Fibroblast of upper back skin (primary cell): ENCODE measurements at regions not wholly inside any gene's neighbourhood (a gene's known extent, or its start where the extent isn't known, plus 50 kb on each side); places are given as distances from the start of the nearest gene placed in this dataset.
"Not testable (repeated sequence)": the region's sequence is repeated elsewhere in the genome, so short reads cannot be mapped to it uniquely, and the experiment has no call there.

Experiments used
- DNase-seq: peaks from one replicate; pipeline ENCODE4 v3.0.0-alpha.2; 2013

DNA sequence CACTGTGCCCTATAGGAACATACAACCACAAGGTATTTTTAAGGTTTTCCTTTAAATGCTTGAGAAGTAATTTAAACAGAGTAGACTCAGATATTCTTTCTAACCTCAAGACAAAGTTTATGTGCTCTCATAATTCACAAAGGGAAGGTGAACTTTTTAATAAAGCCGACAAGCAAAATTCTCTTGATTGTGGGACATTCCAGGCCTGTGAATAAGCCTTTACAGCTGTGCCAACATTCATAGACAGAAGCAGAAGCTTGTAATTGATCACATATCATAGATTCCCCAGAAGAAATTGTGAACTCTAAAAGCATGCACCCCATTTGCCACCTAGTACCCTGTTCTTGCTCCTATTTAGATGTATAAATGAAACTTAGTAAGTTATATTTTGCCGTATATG lies 1107.8 kb upstream of the SEMA6A start:
- peak; percentile 49 for DNase-seq

DNA sequence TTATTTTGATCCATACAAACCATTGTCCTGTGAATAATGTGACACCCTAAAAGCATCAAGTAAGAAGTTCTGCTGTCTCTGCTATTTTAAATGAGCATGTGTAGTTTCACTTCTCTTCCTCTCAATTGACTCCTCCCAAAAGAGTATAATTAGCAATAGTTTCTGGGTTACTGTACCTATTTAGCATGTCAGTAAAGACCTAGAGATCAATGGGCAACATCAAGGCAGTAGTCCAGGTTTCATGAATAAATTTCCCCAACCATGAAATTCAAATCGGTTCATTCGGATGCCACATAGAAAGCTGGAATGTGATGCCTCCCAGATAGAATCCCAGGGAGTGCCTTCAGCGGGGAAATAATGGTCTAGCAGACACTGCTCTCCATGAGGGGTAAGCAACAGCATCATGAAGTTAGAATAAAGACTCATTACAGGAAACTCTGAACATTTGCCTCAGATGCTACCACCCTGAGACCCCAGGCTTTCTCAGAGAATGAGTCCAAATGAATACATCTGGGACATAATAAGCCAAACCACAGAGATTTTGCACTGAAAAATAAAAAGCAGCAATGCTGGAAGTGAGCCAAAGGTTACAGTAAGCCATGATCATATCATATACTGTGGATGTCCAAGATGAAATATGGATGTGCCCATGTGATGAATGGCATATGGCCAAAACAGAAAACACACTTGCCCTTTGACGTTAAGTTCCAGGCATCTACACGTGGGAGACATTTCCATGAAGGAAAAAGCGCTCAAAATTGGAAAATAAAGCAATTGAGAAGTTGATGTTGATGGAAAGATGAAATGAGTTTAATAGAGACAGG lies 1107.0 kb upstream of the SEMA6A start:
- peak; percentile 27 for DNase-seq

DNA sequence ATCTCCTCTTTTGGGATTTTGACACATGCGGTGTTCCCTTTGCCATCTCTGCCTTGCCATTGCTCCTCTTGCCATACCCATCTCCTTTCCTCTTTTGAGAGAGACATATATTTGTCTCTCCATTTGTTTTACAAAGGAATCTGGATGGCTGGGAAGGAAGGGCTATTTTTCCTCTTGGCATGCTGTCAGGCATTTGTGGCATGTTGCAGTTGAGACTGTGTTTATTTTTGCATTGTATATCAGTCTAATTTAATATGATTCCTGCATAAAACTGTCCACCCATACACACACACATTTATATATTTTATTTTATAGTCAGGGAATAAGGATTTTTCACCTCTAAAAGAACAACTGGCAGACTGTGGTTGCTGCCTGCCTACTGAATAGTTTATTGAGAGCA lies 1105.8 kb upstream of the SEMA6A start:
- peak; percentile 15 for DNase-seq

DNA sequence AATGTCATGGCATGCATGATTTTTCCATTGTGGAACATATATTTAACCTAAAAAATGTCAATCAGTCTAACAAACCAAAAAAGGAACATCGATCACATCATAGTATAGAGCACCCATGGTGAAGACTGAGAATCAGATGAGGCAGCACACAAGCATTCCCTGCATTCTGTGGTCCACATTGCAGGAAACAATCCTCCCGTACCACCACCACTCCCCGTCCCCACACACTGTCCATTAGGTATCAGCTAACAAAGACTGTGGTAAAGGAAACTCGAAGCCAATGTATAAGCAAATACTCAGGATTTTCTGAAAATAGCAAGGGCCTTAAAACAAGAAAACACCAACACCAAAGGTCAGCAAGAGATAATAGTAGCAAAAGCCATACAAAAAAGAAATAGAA lies 1104.4 kb upstream of the SEMA6A start:
- peak; percentile 3 for DNase-seq

DNA sequence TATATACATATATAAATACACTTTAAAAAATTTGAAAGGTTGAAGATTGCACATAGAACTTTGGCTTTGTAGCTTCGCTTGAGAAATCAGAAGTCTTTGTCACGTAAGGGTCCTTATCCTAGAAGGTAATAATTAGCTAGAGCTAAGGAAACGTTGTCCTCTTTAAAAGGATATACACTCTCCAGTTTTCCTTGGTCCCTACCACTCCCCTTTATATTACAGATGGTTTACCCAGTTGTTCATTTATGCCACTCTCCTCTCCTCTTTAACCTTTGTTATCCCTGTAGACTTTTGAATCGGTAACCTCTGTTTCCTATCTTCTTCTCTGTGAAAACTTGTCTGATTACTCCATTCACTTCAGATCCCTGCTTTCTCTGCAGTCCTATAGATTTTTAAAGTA lies 1101.0 kb upstream of the SEMA6A start:
- no peak for DNase-seq

DNA sequence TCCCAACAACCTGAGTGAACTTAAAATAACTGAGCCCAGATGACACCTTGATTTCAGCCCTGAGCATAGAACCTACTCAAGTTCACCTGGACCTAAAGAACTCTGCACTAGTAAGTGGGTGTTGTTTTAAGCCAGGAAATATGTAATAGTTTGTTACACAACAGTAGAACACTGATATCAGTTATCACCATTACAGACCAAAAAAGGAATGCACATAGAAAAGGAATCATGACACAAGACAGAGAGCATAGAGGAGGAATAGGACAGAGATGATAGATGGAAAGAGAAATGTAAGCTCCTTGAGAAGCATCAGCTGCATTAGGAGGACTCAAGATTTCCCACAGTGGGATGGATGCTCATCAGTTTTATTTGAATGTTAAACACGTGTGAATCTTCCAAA lies 1096.9 kb upstream of the SEMA6A start:
- DNase-seq = no peak

DNA sequence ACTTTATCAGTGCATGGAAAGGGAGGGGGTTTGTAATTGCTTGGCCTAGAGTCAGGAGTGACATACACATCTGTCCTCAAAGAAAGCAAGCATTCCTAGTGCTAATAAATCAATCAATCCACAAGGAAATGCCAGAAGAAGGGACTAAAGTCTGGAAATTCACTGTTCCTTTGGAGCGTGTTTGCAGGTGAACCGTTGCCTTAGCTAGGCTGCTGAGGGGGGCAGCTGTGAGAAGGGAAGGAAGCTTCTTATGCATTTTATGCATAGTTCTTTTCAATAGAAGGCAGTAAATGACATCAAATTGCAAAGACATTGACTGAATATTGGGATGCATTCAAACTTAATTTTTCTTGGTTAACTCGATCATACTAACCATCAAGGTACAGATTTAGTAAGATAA lies 1092.5 kb upstream of the SEMA6A start:
- DNase-seq = no peak

DNA sequence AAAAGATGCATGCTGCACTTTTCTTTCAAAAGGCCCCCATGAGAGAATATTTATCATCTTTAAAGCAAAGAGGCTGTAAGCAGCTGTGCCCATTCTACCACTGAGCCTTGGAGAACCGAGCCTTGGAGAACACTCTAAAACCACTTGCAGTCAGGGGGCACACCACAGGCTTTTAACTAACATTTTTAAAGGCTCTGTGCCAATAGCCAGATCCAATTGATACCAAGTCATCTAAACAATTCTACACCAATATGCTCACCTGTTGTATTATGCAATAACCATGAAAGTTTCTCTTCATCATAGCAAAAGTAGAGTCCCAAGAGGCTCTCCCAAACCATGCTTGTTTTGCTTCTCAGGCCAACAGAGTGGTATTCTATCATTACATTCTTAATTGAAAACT lies 1090.5 kb upstream of the SEMA6A start:
- no peak for DNase-seq

DNA sequence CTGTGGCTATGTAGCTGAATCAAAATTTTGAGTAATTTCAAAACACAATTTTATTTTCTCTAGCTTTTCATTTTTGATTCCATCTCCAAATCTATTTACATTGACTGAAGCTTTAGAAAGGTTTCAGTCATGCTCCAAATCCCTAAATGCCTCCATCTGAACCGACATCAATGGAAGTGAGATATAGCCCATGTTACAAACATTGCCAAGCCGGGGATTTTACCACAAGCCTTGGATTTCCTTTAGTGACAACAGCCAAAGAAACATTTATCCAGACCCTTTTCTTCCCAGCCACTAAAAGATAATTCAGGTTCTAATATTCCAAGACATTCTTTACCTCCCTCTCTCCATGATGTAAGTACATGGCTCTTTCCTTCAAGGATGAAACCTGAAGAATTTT lies 1087.7 kb upstream of the SEMA6A start:
- no peak for DNase-seq

DNA sequence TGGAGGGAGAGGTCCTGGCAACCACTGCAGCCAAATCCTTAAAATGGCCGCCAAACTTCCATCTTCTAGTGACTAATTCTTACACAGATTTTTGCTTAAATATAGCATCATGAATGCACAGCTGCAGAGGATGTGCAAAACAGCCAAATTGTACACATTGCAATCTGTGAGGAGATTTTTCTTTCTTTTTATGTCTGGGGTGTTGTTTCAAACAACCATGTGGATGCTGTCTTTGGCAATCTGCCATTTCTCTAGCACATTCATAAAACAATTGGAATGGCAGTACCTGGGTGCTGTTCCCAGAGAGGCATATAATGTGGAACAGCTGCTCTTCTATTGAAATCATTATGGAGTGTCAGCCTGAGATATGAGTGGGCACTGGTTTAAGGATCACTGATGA lies 1082.9 kb upstream of the SEMA6A start:
- peak; percentile 35 for DNase-seq

DNA sequence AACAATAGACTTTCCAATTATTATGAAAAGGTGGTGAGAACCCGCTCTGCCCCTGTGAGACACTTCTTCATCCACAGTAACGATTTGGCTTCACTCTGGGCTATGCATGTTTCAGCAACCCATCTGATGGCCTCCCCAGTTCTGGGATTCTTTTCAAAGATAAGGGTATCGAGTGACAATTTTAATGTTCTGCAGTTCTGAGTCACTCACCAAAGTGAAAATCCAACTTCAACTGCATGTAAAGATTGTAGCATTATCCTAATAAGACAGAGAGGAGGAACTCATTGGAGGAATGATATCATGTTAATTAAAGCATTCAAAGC lies 1078.3 kb upstream of the SEMA6A start:
- peak; percentile 17 for DNase-seq

DNA sequence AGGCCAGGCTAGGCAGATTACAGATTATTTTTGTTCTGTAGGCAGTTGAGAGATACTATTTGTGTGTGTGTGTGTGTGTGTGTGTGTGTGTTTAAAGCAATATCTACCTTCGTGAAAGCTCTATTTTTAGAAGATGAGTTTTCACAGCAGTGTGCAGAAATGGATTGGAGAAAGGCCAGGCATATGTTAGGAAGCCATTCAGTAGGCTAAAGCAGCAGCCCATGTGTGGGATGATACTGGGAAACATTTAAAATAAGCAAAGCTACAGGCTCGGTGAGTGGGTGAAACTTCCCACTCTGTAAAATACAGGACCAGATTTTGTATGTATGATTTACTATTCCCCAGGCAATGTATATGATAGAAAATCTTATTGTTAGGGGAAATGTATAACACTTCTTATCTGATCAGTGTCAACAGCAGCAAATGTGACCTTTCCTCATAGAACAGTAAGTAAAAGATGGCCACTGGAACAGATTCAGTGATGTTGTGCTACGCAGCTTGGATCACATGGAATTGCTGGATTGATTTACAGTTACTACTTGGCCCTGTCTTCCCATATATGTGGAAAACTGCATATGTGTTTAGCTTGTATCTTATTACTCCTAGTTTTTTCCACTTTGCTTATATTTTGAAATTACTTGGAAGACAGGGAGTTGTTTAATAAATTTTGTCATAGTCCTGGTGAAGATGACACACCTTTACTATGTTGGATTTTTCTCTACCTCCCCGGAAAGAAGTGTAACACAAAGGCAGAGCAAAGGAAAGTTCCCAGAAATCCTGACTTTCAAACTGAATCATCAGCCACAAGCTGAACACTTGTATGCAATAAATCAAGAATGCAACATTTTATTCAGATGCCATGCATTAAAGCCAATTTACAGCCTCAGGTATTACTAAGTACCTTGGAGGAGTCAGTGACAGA lies 1077.7 kb upstream of the SEMA6A start:
- peak; percentile 28 for DNase-seq

DNA sequence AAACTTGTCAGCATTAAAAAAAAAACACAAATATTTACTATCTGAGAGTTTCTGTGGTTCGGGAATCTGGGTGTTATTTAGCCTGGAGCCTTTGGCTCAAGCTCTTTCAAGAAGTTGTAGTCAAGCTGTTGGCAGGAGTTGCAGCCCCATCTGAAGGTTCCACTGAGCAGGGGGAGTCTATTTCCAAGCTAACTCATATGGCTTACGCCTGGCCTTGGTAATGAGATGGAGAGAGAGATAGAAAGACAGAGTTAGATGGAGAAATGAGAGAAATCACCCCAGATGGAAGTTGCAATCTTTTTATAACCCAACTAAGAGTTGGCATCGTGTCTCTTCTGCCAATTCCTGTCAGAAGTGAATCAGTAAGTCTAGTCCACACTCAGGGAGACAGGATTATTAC lies 1075.2 kb upstream of the SEMA6A start:
- DNase-seq = no peak

DNA sequence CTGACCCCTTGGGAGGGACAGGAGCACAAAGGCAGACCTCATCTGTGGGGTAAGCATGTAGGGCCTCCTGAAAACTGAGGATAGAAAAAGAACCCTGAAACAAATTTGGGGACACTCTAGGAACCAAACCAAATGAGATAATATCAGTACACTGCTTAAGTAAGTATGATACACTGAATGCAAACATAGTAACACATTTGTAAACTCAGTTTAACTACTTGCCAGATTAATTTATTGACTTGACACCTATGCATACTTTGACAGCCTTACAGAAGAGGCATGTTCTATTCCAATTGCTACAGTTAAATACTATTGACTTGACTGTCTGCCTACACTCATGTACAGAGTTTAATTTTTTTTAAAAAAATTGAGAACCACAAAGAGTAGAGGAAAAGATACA lies 1070.8 kb upstream of the SEMA6A start:
- DNase-seq = no peak

DNA sequence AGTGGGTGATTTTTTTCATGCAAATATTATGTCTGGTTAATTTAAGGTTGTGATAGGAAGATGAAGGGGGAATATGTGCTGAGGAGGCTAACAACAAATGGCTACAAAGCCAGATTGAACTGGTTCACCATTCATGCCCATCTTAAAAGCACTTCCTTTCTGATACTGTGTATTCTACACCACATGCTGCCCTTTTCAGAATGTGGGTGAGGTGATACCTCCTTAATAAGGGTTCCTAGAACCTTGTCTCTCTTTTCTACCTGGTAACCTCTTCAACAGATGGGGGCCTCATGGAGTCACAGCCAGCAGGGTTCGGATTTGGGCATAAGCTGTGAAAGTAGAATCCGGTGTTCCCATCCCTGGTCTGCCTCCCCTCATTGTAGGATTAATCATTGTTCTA lies 1064.0 kb upstream of the SEMA6A start:
- no peak for DNase-seq

DNA sequence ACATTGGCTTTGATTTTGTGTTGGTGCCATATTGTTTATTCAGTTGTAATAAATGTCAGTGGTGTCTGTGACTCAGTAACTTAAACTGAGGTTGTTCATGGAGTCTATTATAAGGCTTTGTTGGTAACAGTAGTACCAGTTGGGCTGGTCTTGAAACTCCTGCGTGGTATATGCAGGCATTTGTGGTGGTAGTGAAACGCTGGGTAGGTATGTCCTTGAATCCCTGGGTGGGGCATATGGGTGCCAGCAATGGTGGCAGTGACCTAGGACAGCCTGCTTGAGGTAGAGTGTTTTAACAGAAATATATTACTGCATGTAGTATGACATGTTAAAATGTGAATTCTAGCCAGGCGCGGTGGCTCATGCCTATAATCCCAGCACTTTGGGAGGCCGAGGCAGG lies 1058.5 kb upstream of the SEMA6A start:
- DNase-seq = no peak

DNA sequence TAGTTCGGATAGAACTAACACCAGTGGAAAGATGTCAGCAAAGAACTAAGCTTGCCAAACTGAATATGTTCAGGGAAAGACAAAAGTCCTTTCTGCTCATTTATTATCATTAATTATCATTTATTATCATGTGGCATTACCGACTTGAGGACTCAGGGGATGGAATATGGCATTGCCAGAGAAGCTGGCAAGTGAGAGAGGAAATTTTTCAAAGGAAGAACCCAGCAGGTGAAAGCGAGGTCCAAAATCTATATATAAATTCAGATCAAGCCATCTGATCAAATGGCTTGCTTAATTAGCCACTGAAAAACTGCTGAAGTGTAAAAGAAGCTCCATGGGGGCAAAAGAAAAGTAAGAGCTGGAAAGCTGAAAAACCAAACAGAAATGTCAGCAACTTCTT lies 1049.6 kb upstream of the SEMA6A start:
- DNase-seq = no peak

DNA sequence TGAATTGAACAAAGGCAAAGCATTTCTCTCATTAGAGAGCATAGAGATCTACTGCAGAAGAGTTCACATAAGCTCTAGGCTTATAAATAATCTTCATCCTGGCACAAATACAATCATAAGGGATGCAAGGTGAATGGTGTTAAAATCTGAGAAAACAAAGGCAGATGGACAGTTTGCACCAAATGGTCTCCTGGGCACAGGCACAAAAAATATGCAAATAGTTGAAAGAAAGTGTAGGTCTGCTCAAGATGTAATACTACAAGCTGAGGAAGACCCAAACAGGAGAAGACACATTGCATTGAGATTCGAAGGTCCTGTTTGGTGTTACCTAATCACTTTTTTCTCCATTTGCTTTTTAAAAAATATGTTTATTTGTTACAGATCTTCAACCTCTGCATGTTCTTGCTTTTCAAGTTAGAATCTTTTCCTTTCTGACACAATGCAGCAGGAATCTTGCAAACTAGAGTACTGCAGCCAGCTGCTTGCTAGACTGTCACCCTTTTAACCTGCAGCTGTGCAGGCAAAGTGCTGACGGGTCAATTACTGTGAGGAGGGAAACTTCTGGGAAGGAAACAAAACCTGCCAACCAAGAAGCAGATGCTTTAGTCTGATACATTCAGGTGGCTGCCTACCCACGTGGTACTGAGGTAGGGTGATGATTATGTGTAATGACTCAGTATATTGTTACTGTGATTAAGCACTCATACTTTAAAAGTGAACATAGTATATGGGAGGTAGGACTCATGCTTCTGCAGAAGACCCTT lies 1048.6 kb upstream of the SEMA6A start:
- DNase-seq = peak; percentile 0

DNA sequence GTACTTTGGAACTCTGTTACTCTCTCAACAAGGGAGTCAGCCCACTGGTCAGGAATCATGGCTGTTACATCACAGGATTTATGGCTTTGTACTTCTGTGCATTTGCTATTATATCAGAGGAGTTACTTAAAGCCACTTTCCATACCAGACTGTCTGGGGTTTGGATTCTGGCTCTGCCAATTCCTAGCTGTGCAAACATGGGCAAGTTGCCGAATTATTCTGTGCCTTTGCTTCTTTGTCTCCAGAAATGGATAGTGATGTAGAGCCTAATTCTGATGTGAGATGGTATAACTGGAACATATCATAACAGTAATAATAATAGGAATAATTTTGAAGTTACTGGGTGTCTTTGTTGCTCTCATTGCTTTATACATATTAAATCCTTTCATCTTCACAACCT lies 1047.3 kb upstream of the SEMA6A start:
- DNase-seq = no peak

DNA sequence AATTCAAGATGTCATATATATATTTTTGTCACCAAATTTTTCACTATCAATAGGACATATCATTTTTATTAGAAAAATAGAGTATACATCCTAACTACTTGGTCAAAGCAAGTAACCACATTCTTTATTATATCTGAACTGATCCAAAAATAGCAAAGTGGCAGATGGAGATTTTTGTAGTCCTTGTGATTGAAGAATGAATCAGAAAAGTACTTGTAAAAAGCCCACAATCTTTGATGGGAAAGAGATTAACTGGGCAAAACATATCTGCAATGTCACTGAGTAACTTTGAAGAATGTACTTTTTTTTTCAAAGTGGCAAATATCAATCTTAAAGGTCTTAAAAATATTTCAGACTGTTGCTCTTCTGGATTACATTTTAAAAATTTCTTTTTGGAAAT lies 1040.6 kb upstream of the SEMA6A start:
- DNase-seq = no peak

DNA sequence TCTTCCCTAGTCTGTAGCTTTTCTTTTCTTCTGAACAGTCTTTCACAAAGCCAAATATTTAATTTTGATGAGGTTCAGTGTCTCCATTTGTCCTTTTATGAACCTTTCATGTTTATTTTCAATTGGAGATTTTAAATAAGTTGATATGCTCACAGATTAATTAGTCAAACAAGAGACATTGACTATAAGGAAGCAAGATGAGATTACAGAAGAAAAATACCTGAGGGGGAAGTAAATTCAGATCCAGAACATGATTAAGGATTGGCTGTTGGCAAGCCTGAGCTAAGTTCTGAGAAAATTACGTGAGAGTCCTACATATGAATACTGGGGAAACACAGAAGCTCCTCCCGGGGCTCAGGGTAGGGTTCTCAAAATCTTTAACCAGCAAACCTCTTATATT lies 1039.8 kb upstream of the SEMA6A start:
- DNase-seq = no peak

DNA sequence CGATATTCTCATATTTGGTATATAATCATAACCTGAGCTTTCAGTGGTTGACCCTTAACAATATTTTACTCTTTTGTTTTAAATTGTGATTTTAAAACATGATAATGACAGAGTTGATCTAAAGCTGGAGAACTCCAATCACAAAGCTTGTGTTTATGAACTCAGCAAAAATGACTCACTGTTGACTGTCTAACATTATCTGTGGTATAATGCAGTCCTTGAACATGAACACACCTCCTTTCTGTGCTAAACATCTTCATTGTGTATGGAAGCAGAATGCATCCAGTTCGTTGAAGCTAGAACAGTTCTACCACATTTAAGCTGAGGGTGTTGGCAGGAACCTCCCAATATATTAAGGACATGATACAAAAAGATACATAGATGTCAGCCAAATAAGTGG lies 1030.2 kb upstream of the SEMA6A start:
- DNase-seq = no peak

DNA sequence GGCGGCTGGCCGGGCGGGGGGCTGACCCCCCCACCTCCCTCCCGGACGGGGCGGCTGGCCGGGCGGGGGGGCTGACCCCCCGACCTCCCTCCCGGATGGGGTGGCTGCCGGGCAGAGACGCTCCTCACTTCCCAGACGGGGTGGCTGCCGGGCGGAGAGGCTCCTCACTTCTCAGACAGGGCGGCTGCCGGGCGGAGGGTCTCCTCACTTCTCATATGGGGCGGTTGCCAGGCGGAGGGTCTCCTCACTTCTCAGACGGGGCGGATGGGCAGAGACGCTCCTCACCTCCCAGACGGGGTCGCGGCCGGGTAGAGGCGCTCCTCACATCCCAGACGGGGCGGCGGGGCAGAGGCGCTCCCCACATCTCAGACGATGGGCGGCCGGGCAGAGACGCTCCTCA lies 1025.2 kb upstream of the SEMA6A start:
- DNase-seq = not testable (repeated sequence)

DNA sequence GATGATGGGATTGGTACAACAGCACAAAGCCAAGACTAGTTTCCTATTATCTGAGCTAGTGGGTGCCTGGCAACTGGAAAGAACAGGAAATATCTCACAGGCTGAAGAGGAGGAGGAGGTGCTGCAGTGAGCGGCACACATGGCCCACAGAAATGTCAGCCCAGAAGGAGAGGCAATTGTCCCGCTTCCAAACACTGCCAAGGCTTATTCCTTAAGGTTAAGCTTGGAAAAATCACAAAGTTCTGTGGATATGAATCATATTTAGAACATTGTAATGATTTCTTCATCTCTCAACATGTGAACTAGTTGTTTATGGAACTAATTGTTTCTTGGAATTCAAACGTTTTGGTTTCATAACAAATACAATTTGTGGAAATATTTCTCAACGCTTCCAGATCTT lies 1019.5 kb upstream of the SEMA6A start:
- DNase-seq = peak; percentile 19
